ENCODE measurements at regions not wholly inside any gene's neighbourhood (a gene's known extent, or its start where the extent isn't known, plus 50 kb on each side); places are given as distances from the start of the nearest gene placed in this dataset.

DNA sequence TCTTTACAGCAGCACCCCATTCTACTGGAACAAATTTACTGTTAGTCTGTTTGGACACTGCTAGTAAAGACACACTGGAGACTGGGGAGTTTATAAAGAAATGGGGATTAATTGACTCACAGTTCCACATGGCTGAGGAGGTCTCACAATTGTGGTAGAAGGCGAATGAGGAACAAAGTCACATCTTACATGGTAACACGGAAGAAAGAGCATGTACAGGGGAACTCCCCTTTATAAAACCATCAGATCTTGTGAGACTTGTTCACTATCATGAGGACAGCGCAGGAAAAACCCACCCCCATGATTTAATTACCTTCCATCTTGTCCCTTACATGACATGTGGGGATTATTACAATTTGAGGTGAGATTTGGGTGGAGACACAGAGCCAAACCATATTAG is 1204.2 kb downstream of the SLITRK1 start:
- 0 out of 2 replicates have a peak, but pooled peaks cover 4% of the 10 kb centered on the region for H3K9me2 ChIP-seq (ENCODE audit: insufficient read depth)

DNA sequence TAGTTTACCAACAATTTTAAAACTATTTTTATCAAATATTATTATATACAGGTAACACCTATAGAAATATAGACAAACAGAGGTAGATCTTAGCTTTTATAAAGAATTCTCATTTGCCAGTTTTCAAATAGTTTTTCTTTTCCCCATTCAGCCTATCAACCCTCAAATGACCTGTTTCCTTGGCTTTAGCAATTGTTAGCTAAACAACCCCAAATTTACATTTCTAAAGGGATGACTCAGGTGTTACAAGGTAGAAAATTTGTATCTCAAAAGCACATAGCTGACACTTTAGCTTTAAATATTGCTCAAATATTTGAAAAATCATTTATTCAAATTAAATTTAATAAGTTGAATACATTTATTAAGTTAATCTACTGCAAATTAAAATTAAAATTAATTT is 1207.2 kb downstream of the SLITRK1 start:
- no peaks in the 10 kb centered on the region for H3K79me2 ChIP-seq (replicated peaks; ENCODE audit: insufficient read depth)

More for the DNA sequence above, 1204.2 kb downstream of the SLITRK1 start:
- H3K27ac ChIP-seq (ENCODE audit: low read depth) = no peak overlapping the region
- no peaks in the 10 kb centered on the region for H3K79me2 ChIP-seq (replicated peaks; ENCODE audit: insufficient read depth)
- peaks cover 28% of the 10 kb centered on the region for H3K9me3 Mint-ChIP-seq
- no peaks in the 10 kb centered on the region for H3K27me3 ChIP-seq (ENCODE audit: insufficient read depth)
- DNase-seq (ENCODE audit: low spot score) (no peak), ATAC-seq (no peak)
- no peaks in the 10 kb centered on the region for H3F3A ChIP-seq (replicated peaks; ENCODE audit: low read depth)
- TF ChIP-seq CREB1 (CRISPR knock-in tag; IDR thresholded peaks at IDR 0.05; ENCODE audit: low read depth) (no peak), ZNF114 (CRISPR knock-in tag; IDR thresholded peaks at IDR 0.05) (no peak), EZH2phosphoT487 (IDR thresholded peaks at IDR 0.05; ENCODE audit: unreplicated experiment) (no peak)
- TF ChIP-seq, protein P1, sequence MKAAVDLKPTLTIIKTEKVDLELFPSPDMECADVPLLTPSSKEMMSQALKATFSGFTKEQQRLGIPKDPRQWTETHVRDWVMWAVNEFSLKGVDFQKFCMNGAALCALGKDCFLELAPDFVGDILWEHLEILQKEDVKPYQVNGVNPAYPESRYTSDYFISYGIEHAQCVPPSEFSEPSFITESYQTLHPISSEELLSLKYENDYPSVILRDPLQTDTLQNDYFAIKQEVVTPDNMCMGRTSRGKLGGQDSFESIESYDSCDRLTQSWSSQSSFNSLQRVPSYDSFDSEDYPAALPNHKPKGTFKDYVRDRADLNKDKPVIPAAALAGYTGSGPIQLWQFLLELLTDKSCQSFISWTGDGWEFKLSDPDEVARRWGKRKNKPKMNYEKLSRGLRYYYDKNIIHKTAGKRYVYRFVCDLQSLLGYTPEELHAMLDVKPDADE (IDR thresholded peaks at IDR 0.05) = no peak
- TF ChIP-seq, protein P2, sequence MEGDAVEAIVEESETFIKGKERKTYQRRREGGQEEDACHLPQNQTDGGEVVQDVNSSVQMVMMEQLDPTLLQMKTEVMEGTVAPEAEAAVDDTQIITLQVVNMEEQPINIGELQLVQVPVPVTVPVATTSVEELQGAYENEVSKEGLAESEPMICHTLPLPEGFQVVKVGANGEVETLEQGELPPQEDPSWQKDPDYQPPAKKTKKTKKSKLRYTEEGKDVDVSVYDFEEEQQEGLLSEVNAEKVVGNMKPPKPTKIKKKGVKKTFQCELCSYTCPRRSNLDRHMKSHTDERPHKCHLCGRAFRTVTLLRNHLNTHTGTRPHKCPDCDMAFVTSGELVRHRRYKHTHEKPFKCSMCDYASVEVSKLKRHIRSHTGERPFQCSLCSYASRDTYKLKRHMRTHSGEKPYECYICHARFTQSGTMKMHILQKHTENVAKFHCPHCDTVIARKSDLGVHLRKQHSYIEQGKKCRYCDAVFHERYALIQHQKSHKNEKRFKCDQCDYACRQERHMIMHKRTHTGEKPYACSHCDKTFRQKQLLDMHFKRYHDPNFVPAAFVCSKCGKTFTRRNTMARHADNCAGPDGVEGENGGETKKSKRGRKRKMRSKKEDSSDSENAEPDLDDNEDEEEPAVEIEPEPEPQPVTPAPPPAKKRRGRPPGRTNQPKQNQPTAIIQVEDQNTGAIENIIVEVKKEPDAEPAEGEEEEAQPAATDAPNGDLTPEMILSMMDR (conservative IDR thresholded peaks at IDR 0.05; ENCODE audit: low read depth in 2 of 2) = no peak
- H3K36me3 ChIP-seq (ENCODE audit: insufficient read depth) = no peaks in the 10 kb centered on the region
- H3K27me3 Mint-ChIP-seq (ENCODE audit: insufficient read depth, low read depth, poor library complexity) = no peaks in the 10 kb centered on the region
- no peak overlapping the region for H2AFZ ChIP-seq
- peaks cover 20% of the 10 kb centered on the region for H3K4me1 Mint-ChIP-seq
- no peak overlapping the region for H3K4me3 ChIP-seq
- H3K27ac Mint-ChIP-seq = no peak overlapping the region
- peaks cover 33% of the 10 kb centered on the region for H3K36me3 Mint-ChIP-seq (ENCODE audit: low read depth)
- H4K20me1 ChIP-seq (replicated peaks; ENCODE audit: insufficient read depth) = no peaks in the 10 kb centered on the region
- H3K4me3 Mint-ChIP-seq = no peak overlapping the region
- peaks cover 22% of the 10 kb centered on the region for H3K4me1 ChIP-seq (ENCODE audit: insufficient read depth)
- no peak overlapping the region for H3K4me2 ChIP-seq

More for the DNA sequence above, 1207.2 kb downstream of the SLITRK1 start:
- no peaks in the 10 kb centered on the region for H3K36me3 ChIP-seq (ENCODE audit: insufficient read depth)
- Mint-ChIP-seq H3K36me3 (ENCODE audit: low read depth) (peaks cover 30% of the 10 kb centered on the region), H3K27ac (no peak overlapping the region; the same call in 1 of the 2 replicates), H3K9me3 (peaks cover 27% of the 10 kb centered on the region), H3K4me1 (peaks cover 12% of the 10 kb centered on the region), H3K4me3 (no peak overlapping the region), H3K27me3 (ENCODE audit: insufficient read depth, low read depth, poor library complexity) (no peaks in the 10 kb centered on the region)
- no peak overlapping the region for H2AFZ ChIP-seq
- peak; percentile 81 for ATAC-seq
- H3K27me3 ChIP-seq (ENCODE audit: insufficient read depth) = no peaks in the 10 kb centered on the region
- H3K9me2 ChIP-seq (ENCODE audit: insufficient read depth) = no peaks in the 10 kb centered on the region
- H3K4me2 ChIP-seq = peak overlapping the region; percentile 22; the same call in 1 of the 2 replicates
- H3K4me1 ChIP-seq (ENCODE audit: insufficient read depth) = peaks cover 16% of the 10 kb centered on the region
- TF ChIP-seq CREB1 (CRISPR knock-in tag; IDR thresholded peaks at IDR 0.05; ENCODE audit: low read depth) (no peak), NANOG (IDR thresholded peaks at IDR 0.05; ENCODE audit: borderline replicate concordance) (peak; percentile 62; the same call in 1 of the 2 replicates), STAT1 (IDR thresholded peaks at IDR 0.05; ENCODE audit: unreplicated experiment) (no peak)
- TF ChIP-seq, protein P3, sequence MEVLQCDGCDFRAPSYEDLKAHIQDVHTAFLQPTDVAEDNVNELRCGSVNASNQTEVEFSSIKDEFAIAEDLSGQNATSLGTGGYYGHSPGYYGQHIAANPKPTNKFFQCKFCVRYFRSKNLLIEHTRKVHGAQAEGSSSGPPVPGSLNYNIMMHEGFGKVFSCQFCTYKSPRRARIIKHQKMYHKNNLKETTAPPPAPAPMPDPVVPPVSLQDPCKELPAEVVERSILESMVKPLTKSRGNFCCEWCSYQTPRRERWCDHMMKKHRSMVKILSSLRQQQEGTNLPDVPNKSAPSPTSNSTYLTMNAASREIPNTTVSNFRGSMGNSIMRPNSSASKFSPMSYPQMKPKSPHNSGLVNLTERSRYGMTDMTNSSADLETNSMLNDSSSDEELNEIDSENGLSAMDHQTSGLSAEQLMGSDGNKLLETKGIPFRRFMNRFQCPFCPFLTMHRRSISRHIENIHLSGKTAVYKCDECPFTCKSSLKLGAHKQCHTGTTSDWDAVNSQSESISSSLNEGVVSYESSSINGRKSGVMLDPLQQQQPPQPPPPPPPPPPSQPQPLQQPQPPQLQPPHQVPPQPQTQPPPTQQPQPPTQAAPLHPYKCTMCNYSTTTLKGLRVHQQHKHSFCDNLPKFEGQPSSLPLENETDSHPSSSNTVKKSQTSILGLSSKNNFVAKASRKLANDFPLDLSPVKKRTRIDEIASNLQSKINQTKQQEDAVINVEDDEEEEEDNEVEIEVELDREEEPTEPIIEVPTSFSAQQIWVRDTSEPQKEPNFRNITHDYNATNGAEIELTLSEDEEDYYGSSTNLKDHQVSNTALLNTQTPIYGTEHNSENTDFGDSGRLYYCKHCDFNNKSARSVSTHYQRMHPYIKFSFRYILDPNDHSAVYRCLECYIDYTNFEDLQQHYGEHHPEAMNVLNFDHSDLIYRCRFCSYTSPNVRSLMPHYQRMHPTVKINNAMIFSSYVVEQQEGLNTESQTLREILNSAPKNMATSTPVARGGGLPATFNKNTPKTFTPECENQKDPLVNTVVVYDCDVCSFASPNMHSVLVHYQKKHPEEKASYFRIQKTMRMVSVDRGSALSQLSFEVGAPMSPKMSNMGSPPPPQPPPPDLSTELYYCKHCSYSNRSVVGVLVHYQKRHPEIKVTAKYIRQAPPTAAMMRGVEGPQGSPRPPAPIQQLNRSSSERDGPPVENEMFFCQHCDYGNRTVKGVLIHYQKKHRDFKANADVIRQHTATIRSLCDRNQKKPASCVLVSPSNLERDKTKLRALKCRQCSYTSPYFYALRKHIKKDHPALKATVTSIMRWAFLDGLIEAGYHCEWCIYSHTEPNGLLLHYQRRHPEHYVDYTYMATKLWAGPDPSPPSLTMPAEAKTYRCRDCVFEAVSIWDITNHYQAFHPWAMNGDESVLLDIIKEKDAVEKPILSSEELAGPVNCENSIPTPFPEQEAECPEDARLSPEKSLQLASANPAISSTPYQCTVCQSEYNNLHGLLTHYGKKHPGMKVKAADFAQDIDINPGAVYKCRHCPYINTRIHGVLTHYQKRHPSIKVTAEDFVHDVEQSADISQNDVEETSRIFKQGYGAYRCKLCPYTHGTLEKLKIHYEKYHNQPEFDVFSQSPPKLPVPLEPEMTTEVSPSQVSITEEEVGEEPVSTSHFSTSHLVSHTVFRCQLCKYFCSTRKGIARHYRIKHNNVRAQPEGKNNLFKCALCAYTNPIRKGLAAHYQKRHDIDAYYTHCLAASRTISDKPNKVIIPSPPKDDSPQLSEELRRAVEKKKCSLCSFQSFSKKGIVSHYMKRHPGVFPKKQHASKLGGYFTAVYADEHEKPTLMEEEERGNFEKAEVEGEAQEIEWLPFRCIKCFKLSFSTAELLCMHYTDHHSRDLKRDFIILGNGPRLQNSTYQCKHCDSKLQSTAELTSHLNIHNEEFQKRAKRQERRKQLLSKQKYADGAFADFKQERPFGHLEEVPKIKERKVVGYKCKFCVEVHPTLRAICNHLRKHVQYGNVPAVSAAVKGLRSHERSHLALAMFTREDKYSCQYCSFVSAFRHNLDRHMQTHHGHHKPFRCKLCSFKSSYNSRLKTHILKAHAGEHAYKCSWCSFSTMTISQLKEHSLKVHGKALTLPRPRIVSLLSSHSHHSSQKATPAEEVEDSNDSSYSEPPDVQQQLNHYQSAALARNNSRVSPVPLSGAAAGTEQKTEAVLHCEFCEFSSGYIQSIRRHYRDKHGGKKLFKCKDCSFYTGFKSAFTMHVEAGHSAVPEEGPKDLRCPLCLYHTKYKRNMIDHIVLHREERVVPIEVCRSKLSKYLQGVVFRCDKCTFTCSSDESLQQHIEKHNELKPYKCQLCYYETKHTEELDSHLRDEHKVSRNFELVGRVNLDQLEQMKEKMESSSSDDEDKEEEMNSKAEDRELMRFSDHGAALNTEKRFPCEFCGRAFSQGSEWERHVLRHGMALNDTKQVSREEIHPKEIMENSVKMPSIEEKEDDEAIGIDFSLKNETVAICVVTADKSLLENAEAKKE (CRISPR knock-in tag; IDR thresholded peaks at IDR 0.05) = no peak
- TF ChIP-seq, protein P2 (conservative IDR thresholded peaks at IDR 0.05; ENCODE audit: low read depth in 2 of 2) = no peak
- H3K27ac ChIP-seq (ENCODE audit: low read depth) = 0 out of 2 replicates have a peak overlapping the region, but pooled peaks have one; percentile 21
- no peak overlapping the region for H3K4me3 ChIP-seq
- no peaks in the 10 kb centered on the region for H3F3A ChIP-seq (replicated peaks; ENCODE audit: low read depth)
- DNase-seq (ENCODE audit: low spot score) = peak; percentile 80
- H4K20me1 ChIP-seq (replicated peaks; ENCODE audit: insufficient read depth) = no peaks in the 10 kb centered on the region
